Tibial nerve (tissue), 4 donors: ENCODE measurements at regions not wholly inside any gene's neighbourhood (a gene's known extent, or its start where the extent isn't known, plus 50 kb on each side); places are given as distances from the start of the nearest gene placed in this dataset.

Source experiments
- DNase-seq, 2 donors: peaks; one replicate each; pipeline ENCODE4 v3.0.0-alpha.2; 2019; ENCODE audit warnings: low spot score in 2 of 2
- H3K27ac ChIP-seq, 4 donors: fragments of 200-600 bp; sonication (generic) in 3 of 4; one replicate each; pipeline ENCODE4 v1.5.1; 2017 to 2019; ENCODE audit warnings: mild to moderate bottlenecking in 1 of 4
- H3K27me3 ChIP-seq, 2 donors: fragments of 200-600 bp; sonication (generic) in 1 of 2; one replicate each; pipeline versions ENCODE4 v1.5.1 to v1.6.0; 2017 to 2019
- H3K36me3 ChIP-seq, 3 donors: fragments of 200-600 bp; sonication (generic); one replicate each; pipeline ENCODE4 v1.5.1; 2018 to 2019
- H3K4me1 ChIP-seq, 4 donors: fragments of 200-600 bp; sonication (generic) in 3 of 4; one replicate each; pipeline ENCODE4 v1.5.1; 2017 to 2019
- H3K4me3 ChIP-seq, 4 donors: fragments of 200-600 bp; sonication (generic) in 3 of 4; one replicate each; pipeline ENCODE4 v1.5.1; 2017 to 2019; ENCODE audit warnings: mild to moderate bottlenecking in 1 of 4, moderate library complexity in 1 of 4
- H3K9me3 ChIP-seq, 4 donors: fragments of 200-600 bp; sonication (generic) in 3 of 4; one replicate each; pipeline ENCODE4 v1.5.1; 2017 to 2019
- EP300 ChIP-seq, 2 donors: sonication (generic); formaldehyde crosslinking; IDR thresholded peaks; one replicate each; pipeline ENCODE4 v1.6.1; 2017; ENCODE audit warnings: antibody characterized with exemption in 2 of 2, mild to moderate bottlenecking in 1 of 2
- POLR2A ChIP-seq, 2 donors: fragments of 450-650 bp; IDR thresholded peaks; one replicate each; pipeline ENCODE4 v1.6.1; 2017; ENCODE audit warnings: antibody characterized with exemption in 2 of 2, mild to moderate bottlenecking in 2 of 2, moderate library complexity in 2 of 2
- WGBS, 2 donors: methylation state at CpG; one replicate each; pipeline ENCODE4 v1.1.5; 2018; 5-methylcytosine and 5-hydroxymethylcytosine counted together
- TF ChIP-seq, protein P1 (sequence below), 5 experiments: fragments of 200-600 bp in 3 of 5; fragments of 450-650 bp in 2 of 5; sonication (generic) in 3 of 5; IDR thresholded peaks; one replicate each; pipeline ENCODE4 v1.5.1; 2016 to 2019; ENCODE audit warnings: antibody characterized with exemption in 5 of 5, mild to moderate bottlenecking in 3 of 5, moderate library complexity in 2 of 5

DNA sequence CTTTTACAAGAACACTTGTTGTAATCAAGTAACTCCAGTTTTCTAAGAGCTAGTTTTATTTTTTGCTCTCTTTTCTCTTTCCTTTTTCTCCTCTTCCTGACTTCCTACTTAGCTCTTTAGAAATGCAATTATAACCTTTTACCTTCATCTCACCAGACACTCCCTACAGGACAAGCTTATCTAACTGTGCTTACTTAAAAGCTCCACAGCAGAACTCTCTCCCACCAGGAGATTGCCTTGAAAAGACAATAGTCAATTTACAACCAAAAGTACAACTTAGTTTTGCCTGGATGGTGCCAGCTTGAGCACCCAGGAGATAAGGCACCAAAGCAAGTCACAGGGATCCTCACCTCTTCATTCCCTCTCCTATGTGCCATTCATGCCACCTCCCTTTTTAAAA is 573.8 kb upstream of the LMCD1 start:
- Histone ChIP-seq H3K27me3 (no peaks in the 10 kb centered on the region), H3K27ac (no peak overlapping the region), H3K4me1 (no peaks in the 10 kb centered on the region), H3K36me3 (no peaks in the 10 kb centered on the region), H3K4me3 (no peak overlapping the region), H3K9me3 (no peaks in the 10 kb centered on the region)
- TF ChIP-seq EP300 (IDR thresholded peaks at IDR 0.05) = no peak
- no peak for TF ChIP-seq POLR2A (IDR thresholded peaks at IDR 0.05)
- TF ChIP-seq, protein P1, sequence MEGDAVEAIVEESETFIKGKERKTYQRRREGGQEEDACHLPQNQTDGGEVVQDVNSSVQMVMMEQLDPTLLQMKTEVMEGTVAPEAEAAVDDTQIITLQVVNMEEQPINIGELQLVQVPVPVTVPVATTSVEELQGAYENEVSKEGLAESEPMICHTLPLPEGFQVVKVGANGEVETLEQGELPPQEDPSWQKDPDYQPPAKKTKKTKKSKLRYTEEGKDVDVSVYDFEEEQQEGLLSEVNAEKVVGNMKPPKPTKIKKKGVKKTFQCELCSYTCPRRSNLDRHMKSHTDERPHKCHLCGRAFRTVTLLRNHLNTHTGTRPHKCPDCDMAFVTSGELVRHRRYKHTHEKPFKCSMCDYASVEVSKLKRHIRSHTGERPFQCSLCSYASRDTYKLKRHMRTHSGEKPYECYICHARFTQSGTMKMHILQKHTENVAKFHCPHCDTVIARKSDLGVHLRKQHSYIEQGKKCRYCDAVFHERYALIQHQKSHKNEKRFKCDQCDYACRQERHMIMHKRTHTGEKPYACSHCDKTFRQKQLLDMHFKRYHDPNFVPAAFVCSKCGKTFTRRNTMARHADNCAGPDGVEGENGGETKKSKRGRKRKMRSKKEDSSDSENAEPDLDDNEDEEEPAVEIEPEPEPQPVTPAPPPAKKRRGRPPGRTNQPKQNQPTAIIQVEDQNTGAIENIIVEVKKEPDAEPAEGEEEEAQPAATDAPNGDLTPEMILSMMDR (IDR thresholded peaks at IDR 0.05) = no peak
- DNase-seq = no peak

GRCh38 chr3:7929319-7929889 is 572.2 kb upstream of the LMCD1 start:
- Histone ChIP-seq H3K4me3 (no peak overlapping the region), H3K9me3 (peaks cover 0 to 4% (median 0%) of the 10 kb centered on the region in 4 donors), H3K27ac (no peak overlapping the region), H3K27me3 (no peaks in the 10 kb centered on the region), H3K36me3 (no peaks in the 10 kb centered on the region), H3K4me1 (no peaks in the 10 kb centered on the region)
- no peak for DNase-seq
- 47 to 55% methylated on average over 2 of the region's 2 CpGs for WGBS, 2 donors
- no peak for TF ChIP-seq POLR2A (IDR thresholded peaks at IDR 0.05)
- TF ChIP-seq, protein P1 (IDR thresholded peaks at IDR 0.05) = no peak
- TF ChIP-seq EP300 (IDR thresholded peaks at IDR 0.05) = no peak

- Histone ChIP-seq H3K4me1 (no peaks in the 10 kb centered on the region), H3K36me3 (no peaks in the 10 kb centered on the region), H3K27me3 (no peaks in the 10 kb centered on the region), H3K27ac (no peak overlapping the region), H3K9me3 (peaks cover 0 to 14% (median 2%) of the 10 kb centered on the region in 4 donors), H3K4me3 (no peak overlapping the region)
- 70 to 73% methylated on average over 2 of the region's 2 CpGs for WGBS, 2 donors
- DNase-seq = no peak
- TF ChIP-seq POLR2A (IDR thresholded peaks at IDR 0.05) (no peak), EP300 (IDR thresholded peaks at IDR 0.05) (no peak)
- TF ChIP-seq, protein P1 (IDR thresholded peaks at IDR 0.05) = no peak
Observed at GRCh38 chr3:7934362-7934761, 567.3 kb upstream of the LMCD1 start.

DNA sequence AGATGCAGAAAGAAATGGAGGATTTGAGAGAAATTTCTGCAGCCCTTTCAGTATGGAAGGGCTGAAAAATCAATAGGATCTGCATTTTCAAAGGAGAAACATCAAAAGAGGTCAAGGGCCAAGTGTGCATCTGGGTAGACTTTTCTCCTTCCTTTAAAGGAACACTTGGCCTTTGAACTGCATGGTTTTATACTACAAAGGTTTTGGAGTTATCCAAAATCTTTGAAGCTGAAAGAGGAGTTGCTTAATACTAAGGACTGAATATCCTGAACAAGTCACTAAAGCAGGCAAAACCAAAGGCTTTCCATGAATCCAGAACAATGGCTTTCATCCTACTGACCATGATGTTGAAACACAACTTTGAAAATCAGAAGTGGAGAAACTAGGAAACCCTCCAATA is 553.7 kb upstream of the LMCD1 start:
- H3K9me3 ChIP-seq = no peaks in the 10 kb centered on the region
- H3K36me3 ChIP-seq = no peaks in the 10 kb centered on the region
- TF ChIP-seq POLR2A (IDR thresholded peaks at IDR 0.05) (no peak), EP300 (IDR thresholded peaks at IDR 0.05) (no peak)
- TF ChIP-seq, protein P1 (IDR thresholded peaks at IDR 0.05) = no peak
- no peak overlapping the region for H3K27ac ChIP-seq
- no peaks in the 10 kb centered on the region for H3K4me1 ChIP-seq
- no peak for DNase-seq
- no peaks in the 10 kb centered on the region for H3K27me3 ChIP-seq
- no peak overlapping the region for H3K4me3 ChIP-seq

- Histone ChIP-seq H3K4me3 (no peak overlapping the region), H3K4me1 (no peaks in the 10 kb centered on the region), H3K27ac (no peak overlapping the region), H3K27me3 (no peaks in the 10 kb centered on the region), H3K9me3 (no peaks in the 10 kb centered on the region), H3K36me3 (no peaks in the 10 kb centered on the region)
- 85 to 93% methylated on average over 3 of the region's 3 CpGs for WGBS, 2 donors
- no peak for DNase-seq
- no peak for TF ChIP-seq EP300 (IDR thresholded peaks at IDR 0.05)
Observed at GRCh38 chr3:7950890-7951289, 550.7 kb upstream of the LMCD1 start.

GRCh38 chr3:7953449-7954014 is 548.1 kb upstream of the LMCD1 start:
- Histone ChIP-seq H3K27ac (no peak overlapping the region), H3K9me3 (no peaks in the 10 kb centered on the region), H3K4me3 (no peak overlapping the region), H3K36me3 (no peaks in the 10 kb centered on the region), H3K4me1 (no peaks in the 10 kb centered on the region), H3K27me3 (no peaks in the 10 kb centered on the region)
- TF ChIP-seq, protein P1 (IDR thresholded peaks at IDR 0.05) = no peak
- TF ChIP-seq POLR2A (IDR thresholded peaks at IDR 0.05) (no peak), EP300 (IDR thresholded peaks at IDR 0.05) (no peak)
- 28 to 36% methylated on average over 1 of the region's 1 CpG for WGBS, 2 donors
- no peak for DNase-seq
